SK-N-MC (cell line): ENCODE measurements at regions not wholly inside any gene's neighbourhood (a gene's known extent, or its start where the extent isn't known, plus 50 kb on each side); places are given as distances from the start of the nearest gene placed in this dataset.

Source experiments
- DNase-seq: peaks from one replicate; pipeline ENCODE4 v3.0.0-alpha.2; 2011; ENCODE audit warnings: low read depth, low spot score
- H3K27ac ChIP-seq: fragments of 200-600 bp; sonication (generic); 2 replicates; pipeline ENCODE4 v1.5.1; 2016; ENCODE audit warnings: mixed run types
- H3K36me3 ChIP-seq: fragments of 200-600 bp; sonication (generic); 2 replicates; pipeline ENCODE4 v1.6.1; 2017; ENCODE audit warnings: antibody characterized with exemption, low read length, mixed read lengths; ENCODE audit not compliant: insufficient read depth
- H3K4me3 ChIP-seq: fragments of 200-600 bp; sonication (generic); 2 replicates; pipeline ENCODE4 v1.5.1; 2016
- H3K9ac ChIP-seq: fragments of 200-600 bp; sonication (generic); 2 replicates; pipeline ENCODE4 v1.8.0; 2017; ENCODE audit warnings: mixed run types, mixed read lengths; ENCODE audit not compliant: insufficient read length
- H3K9me3 ChIP-seq: fragments of 200-600 bp; sonication (generic); 2 replicates; pipeline ENCODE4 v1.6.1; 2017; ENCODE audit warnings: low read depth, mild to moderate bottlenecking, antibody characterized with exemption, low read length, moderate library complexity, mixed read lengths
- EZH2 ChIP-seq: fragments of 200-600 bp; sonication (generic); IDR thresholded peaks from one replicate; pipeline ENCODE4 v1.6.1; 2017; ENCODE audit warnings: antibody characterized with exemption
- FOXP2 ChIP-seq: optimal IDR thresholded peaks from 2 replicates; pipeline ENCODE3; 2011; ENCODE audit warnings: mild to moderate bottlenecking, moderate library complexity; ENCODE audit not compliant: insufficient read depth; ENCODE audit errors: extremely low read length, control extremely low read depth
- POLR2AphosphoS5 ChIP-seq: IDR thresholded peaks from 2 replicates; pipeline ENCODE4 v1.6.1; 2012; ENCODE audit warnings: mild to moderate bottlenecking, low read depth, low read length, borderline replicate concordance

- DNase-seq = no peak
- H3K9me3 ChIP-seq = no peaks in the 10 kb centered on the region
- no peaks in the 10 kb centered on the region for H3K36me3 ChIP-seq
- no peak overlapping the region for H3K4me3 ChIP-seq
- H3K9ac ChIP-seq = no peak overlapping the region
- no peak for TF ChIP-seq EZH2
- no peak for TF ChIP-seq POLR2AphosphoS5
- TF ChIP-seq FOXP2 = no peak
- H3K27ac ChIP-seq = no peak overlapping the region
Measured at GRCh38 chr10:130491011-130491692, 355.0 kb downstream of the GLRX3 start.

GRCh38 chr10:130491693-130492050 lies 355.5 kb downstream of the GLRX3 start:
- TF ChIP-seq POLR2AphosphoS5 (no peak), EZH2 (no peak), FOXP2 (no peak)
- Histone ChIP-seq H3K9me3 (no peaks in the 10 kb centered on the region), H3K36me3 (no peaks in the 10 kb centered on the region), H3K27ac (no peak overlapping the region), H3K9ac (no peak overlapping the region), H3K4me3 (no peak overlapping the region)
- no peak for DNase-seq

GRCh38 chr10:130492266-130492934 lies 356.2 kb downstream of the GLRX3 start:
- Histone ChIP-seq H3K27ac (no peak overlapping the region), H3K9ac (no peak overlapping the region), H3K9me3 (no peaks in the 10 kb centered on the region), H3K36me3 (no peaks in the 10 kb centered on the region), H3K4me3 (no peak overlapping the region)
- DNase-seq = no peak
- TF ChIP-seq FOXP2 = no peak
- no peak for TF ChIP-seq POLR2AphosphoS5
- no peak for TF ChIP-seq EZH2

- Histone ChIP-seq H3K4me3 (no peak overlapping the region), H3K9me3 (no peaks in the 10 kb centered on the region), H3K36me3 (no peaks in the 10 kb centered on the region), H3K9ac (no peak overlapping the region), H3K27ac (no peak overlapping the region)
- DNase-seq = no peak
- TF ChIP-seq FOXP2 = no peak
- no peak for TF ChIP-seq POLR2AphosphoS5
- no peak for TF ChIP-seq EZH2
Measured at GRCh38 chr10:130493021-130493420, 356.8 kb downstream of the GLRX3 start.

GRCh38 chr10:130493446-130494145 lies 357.4 kb downstream of the GLRX3 start:
- TF ChIP-seq FOXP2 (no peak), POLR2AphosphoS5 (no peak), EZH2 (no peak)
- no peak for DNase-seq
- Histone ChIP-seq H3K36me3 (no peaks in the 10 kb centered on the region), H3K9ac (no peak overlapping the region), H3K27ac (no peak overlapping the region), H3K4me3 (no peak overlapping the region), H3K9me3 (no peaks in the 10 kb centered on the region)

- H3K9ac ChIP-seq = no peak overlapping the region
- TF ChIP-seq POLR2AphosphoS5 = no peak
- no peaks in the 10 kb centered on the region for H3K36me3 ChIP-seq
- no peak for DNase-seq
- H3K9me3 ChIP-seq = no peaks in the 10 kb centered on the region
- no peak overlapping the region for H3K4me3 ChIP-seq
- no peak overlapping the region for H3K27ac ChIP-seq
Measured at GRCh38 chr10:130495116-130495862, 359.1 kb downstream of the GLRX3 start.

GRCh38 chr10:130495891-130496636 lies 359.9 kb downstream of the GLRX3 start:
- no peak for DNase-seq
- no peak for TF ChIP-seq POLR2AphosphoS5
- TF ChIP-seq FOXP2 = no peak
- no peak for TF ChIP-seq EZH2
- no peaks in the 10 kb centered on the region for H3K9me3 ChIP-seq
- no peak overlapping the region for H3K27ac ChIP-seq
- H3K36me3 ChIP-seq = no peaks in the 10 kb centered on the region
- no peak overlapping the region for H3K9ac ChIP-seq
- H3K4me3 ChIP-seq = no peak overlapping the region
